Sigmoid colon (tissue), 4 donors: ENCODE measurements at regions not wholly inside any gene's neighbourhood (a gene's known extent, or its start where the extent isn't known, plus 50 kb on each side); places are given as distances from the start of the nearest gene placed in this dataset.

ENCODE experiments used
- CTCF ChIP-seq, 4 experiments: fragments of 450-650 bp in 3 of 4; fragments of 200-600 bp in 1 of 4; IDR thresholded peaks; one replicate each; pipeline ENCODE4 v1.5.1; 2016 to 2019; ENCODE audit warnings: antibody characterized with exemption in 4 of 4, mild to moderate bottlenecking in 3 of 4, moderate library complexity in 2 of 4
- EP300 ChIP-seq, 4 donors: sonication (generic); formaldehyde crosslinking; IDR thresholded peaks; one replicate each; pipeline ENCODE4 v1.6.1; 2017; ENCODE audit warnings: antibody characterized with exemption in 4 of 4
- POLR2AphosphoS5 ChIP-seq, 4 donors: sonication (generic); formaldehyde crosslinking; IDR thresholded peaks; one replicate each; pipeline ENCODE4 v1.6.1; 2017; ENCODE audit warnings: antibody characterized with exemption in 4 of 4

GRCh38 chr7:86989407-86989806 lies 70.0 kb downstream of the ELAPOR2 start:
- TF ChIP-seq CTCF (IDR thresholded peaks at IDR 0.05) = no peak
- TF ChIP-seq POLR2AphosphoS5 (IDR thresholded peaks at IDR 0.05) = no peak
- TF ChIP-seq EP300 (IDR thresholded peaks at IDR 0.05) = no peak
